Stomach (tissue), 4 donors: ENCODE measurements at regions not wholly inside any gene's neighbourhood (a gene's known extent, or its start where the extent isn't known, plus 50 kb on each side); places are given as distances from the start of the nearest gene placed in this dataset.

Experiments used
- CTCF ChIP-seq, 7 experiments: fragments of 450-650 bp in 4 of 7; fragments of 200-600 bp in 3 of 7; sonication (generic) in 3 of 7; IDR thresholded peaks; one replicate each; pipeline ENCODE4 v1.5.1; 2016 to 2019; ENCODE audit warnings: antibody characterized with exemption in 7 of 7, control low read depth in 2 of 7, mild to moderate bottlenecking in 1 of 7
- EP300 ChIP-seq: sonication (generic); formaldehyde crosslinking; IDR thresholded peaks from one replicate; pipeline ENCODE4 v1.6.1; 2017; ENCODE audit warnings: antibody characterized with exemption
- POLR2AphosphoS5 ChIP-seq, 3 donors: sonication (generic); formaldehyde crosslinking; IDR thresholded peaks; one replicate each; pipeline ENCODE4 v1.6.1; 2016; ENCODE audit warnings: antibody characterized with exemption in 3 of 3

- TF ChIP-seq CTCF (IDR thresholded peaks at IDR 0.05) = no peak
- no peak for TF ChIP-seq EP300
- TF ChIP-seq POLR2AphosphoS5 (IDR thresholded peaks at IDR 0.05) = no peak
Observed at GRCh38 chrX:39710776-39711175, 387.0 kb downstream of the BCOR start.
